ENCODE measurements at regions not wholly inside any gene's neighbourhood (a gene's known extent, or its start where the extent isn't known, plus 50 kb on each side); places are given as distances from the start of the nearest gene placed in this dataset.

DNA sequence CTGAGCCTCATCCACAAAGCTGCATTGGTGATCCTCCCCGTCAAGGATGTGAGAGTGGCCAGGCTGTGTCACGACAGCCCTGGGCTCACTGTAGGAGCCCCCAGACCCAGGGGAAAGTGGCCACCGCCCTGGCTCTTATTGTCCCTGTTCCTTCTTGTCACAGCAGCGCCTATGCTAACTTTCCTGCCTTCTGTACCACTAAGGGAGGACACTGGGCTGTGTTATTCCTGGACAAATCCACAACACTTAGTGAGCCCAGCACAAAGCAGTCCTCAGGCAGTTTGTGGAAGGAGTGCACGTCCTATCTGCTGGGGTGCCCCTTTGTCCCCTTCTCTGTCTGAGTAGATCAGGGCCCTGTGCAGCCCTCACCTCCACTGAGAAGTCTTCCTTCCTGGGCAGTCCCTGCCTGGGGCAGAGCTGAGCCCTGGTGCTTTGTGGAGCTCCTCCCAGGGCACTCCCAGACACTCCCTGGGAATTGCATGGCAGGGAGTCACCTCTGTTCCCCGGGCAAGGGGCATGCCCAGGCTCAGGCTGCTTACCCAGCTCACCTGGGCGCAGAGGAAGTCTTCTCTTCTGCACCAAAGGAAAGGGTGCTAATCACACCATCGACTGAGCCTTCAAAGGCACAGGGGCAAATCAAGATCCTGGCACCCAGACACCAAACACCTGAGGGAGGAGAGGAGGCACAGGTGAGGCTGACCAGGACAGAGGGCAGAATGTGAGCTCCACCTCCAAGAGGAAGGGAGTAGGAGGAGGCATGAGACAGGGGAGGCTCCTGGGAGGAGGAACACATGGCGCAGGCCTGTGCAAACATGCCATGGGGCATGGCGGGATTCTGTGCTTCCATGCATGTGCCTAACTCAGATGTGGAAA, 138.7 kb downstream of the KLF13 start:
- TF ChIP-seq, protein P1, sequence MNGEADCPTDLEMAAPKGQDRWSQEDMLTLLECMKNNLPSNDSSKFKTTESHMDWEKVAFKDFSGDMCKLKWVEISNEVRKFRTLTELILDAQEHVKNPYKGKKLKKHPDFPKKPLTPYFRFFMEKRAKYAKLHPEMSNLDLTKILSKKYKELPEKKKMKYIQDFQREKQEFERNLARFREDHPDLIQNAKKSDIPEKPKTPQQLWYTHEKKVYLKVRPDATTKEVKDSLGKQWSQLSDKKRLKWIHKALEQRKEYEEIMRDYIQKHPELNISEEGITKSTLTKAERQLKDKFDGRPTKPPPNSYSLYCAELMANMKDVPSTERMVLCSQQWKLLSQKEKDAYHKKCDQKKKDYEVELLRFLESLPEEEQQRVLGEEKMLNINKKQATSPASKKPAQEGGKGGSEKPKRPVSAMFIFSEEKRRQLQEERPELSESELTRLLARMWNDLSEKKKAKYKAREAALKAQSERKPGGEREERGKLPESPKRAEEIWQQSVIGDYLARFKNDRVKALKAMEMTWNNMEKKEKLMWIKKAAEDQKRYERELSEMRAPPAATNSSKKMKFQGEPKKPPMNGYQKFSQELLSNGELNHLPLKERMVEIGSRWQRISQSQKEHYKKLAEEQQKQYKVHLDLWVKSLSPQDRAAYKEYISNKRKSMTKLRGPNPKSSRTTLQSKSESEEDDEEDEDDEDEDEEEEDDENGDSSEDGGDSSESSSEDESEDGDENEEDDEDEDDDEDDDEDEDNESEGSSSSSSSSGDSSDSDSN (CRISPR knock-in tag; IDR thresholded peaks at IDR 0.05), result no peak
- no peak for TF ChIP-seq ZBTB14 (CRISPR knock-in tag; IDR thresholded peaks at IDR 0.05)
- no peak for TF ChIP-seq CEBPB (IDR thresholded peaks at IDR 0.05; ENCODE audit: borderline replicate concordance, low read depth, low read length)
- TF ChIP-seq HIVEP1 (CRISPR knock-in tag; IDR thresholded peaks at IDR 0.05), result no peak
- TF ChIP-seq NFIC (IDR thresholded peaks at IDR 0.05; ENCODE audit: low read length), result no peak
- no peak for TF ChIP-seq CCDC6 (CRISPR knock-in tag; IDR thresholded peaks at IDR 0.05)
- no peak for TF ChIP-seq ZNF326 (CRISPR knock-in tag; IDR thresholded peaks at IDR 0.05; ENCODE audit: borderline replicate concordance)
- TF ChIP-seq CTCF (CRISPR knock-in tag; IDR thresholded peaks at IDR 0.05), result no peak
- TF ChIP-seq GLMP (CRISPR knock-in tag; IDR thresholded peaks at IDR 0.05; ENCODE audit: borderline replicate concordance), result no peak
- no peak for TF ChIP-seq ELF4 (CRISPR knock-in tag; IDR thresholded peaks at IDR 0.05; ENCODE audit: borderline replicate concordance)

Data from HepG2 (cell line).